ENCODE measurements at regions not wholly inside any gene's neighbourhood (a gene's known extent, or its start where the extent isn't known, plus 50 kb on each side); places are given as distances from the start of the nearest gene placed in this dataset.

DNA sequence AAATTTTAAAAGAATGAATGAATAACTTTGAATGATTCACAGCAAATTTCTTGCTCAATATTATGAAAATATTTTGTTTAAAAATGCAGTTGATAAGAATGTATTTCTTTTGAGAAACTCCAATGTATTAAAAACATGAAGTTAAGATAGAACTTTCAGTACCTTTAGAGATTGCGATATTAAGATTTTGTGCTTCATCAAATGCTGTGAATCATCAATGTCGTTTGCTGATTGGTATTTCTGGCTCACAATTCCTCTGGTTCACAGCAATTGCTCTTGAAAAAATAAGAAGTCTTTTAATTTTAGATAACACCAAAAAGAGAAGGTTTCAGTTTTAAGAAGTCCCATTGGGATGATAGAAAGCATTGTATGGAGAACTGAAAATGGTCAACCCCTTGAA, 228.7 kb downstream of the IKZF2 start:
- H3K27ac Mint-ChIP-seq (ENCODE audit: unreplicated experiment) = no peak overlapping the region
- ChIA-PET CTCF (no interaction called here), POLR2A (no interaction called here)
- no peaks in the 10 kb centered on the region for H3K27me3 Mint-ChIP-seq (ENCODE audit: insufficient read depth, unreplicated experiment)
- no TSS peak for BruUV-seq (replicated peaks)
- TF ChIP-seq, protein P1, sequence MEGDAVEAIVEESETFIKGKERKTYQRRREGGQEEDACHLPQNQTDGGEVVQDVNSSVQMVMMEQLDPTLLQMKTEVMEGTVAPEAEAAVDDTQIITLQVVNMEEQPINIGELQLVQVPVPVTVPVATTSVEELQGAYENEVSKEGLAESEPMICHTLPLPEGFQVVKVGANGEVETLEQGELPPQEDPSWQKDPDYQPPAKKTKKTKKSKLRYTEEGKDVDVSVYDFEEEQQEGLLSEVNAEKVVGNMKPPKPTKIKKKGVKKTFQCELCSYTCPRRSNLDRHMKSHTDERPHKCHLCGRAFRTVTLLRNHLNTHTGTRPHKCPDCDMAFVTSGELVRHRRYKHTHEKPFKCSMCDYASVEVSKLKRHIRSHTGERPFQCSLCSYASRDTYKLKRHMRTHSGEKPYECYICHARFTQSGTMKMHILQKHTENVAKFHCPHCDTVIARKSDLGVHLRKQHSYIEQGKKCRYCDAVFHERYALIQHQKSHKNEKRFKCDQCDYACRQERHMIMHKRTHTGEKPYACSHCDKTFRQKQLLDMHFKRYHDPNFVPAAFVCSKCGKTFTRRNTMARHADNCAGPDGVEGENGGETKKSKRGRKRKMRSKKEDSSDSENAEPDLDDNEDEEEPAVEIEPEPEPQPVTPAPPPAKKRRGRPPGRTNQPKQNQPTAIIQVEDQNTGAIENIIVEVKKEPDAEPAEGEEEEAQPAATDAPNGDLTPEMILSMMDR (IDR thresholded peaks at IDR 0.05; ENCODE audit: insufficient read depth in 1 of 2, low read depth in 1 of 2, low read length in 1 of 2, severe bottlenecking in 1 of 2, unreplicated experiment in 1 of 2) = no peak
- Histone ChIP-seq H3K9me3 (peaks cover 5% of the 10 kb centered on the region; the same call in 1 of the 2 replicates), H3K4me1 (peaks cover 15% of the 10 kb centered on the region), H3K4me3 (ENCODE audit: low read depth, low read length) (no peak overlapping the region), H3K27me3 (replicated peaks; ENCODE audit: control insufficient read depth, insufficient read depth, low read length) (no peaks in the 10 kb centered on the region), H3K36me3 (ENCODE audit: control insufficient read depth, insufficient read depth, low read length) (no peaks in the 10 kb centered on the region)
- H3K4me3 Mint-ChIP-seq (ENCODE audit: unreplicated experiment) = no peak overlapping the region
- no peak for DNase-seq
- no peaks in the 10 kb centered on the region for H3K36me3 Mint-ChIP-seq (ENCODE audit: insufficient read depth, unreplicated experiment)
- intact Hi-C loops (cut with micrococcal nuclease; ENCODE audit: unreplicated experiment) = no loop called here
- H3K9me3 Mint-ChIP-seq (ENCODE audit: unreplicated experiment) = peaks cover 9% of the 10 kb centered on the region
- peaks cover 9% of the 10 kb centered on the region for H3K4me1 Mint-ChIP-seq (ENCODE audit: low read depth, unreplicated experiment)

DNA sequence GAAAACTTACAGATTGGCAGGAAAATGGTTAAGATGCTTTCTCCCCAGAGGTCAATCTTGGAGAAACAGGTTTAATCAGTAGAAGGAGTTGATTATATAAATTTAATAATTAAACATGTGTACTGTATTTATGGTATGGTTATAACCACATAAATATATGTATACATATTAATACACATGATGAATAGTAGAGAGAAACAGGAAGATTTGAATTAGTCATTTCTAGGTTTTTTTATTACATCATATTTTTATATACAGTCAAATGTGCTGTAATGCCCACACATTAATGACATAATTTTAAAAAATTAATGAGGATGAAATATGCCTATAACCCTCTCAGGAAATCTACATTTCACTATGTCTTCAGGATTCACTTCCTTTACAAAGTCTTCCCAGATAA, 229.7 kb downstream of the IKZF2 start:
- Histone ChIP-seq H3K36me3 (ENCODE audit: control insufficient read depth, insufficient read depth, low read length) (no peaks in the 10 kb centered on the region), H3K4me1 (peaks cover 15% of the 10 kb centered on the region), H3K4me3 (ENCODE audit: low read depth, low read length) (no peak overlapping the region), H3K9me3 (peaks cover 5% of the 10 kb centered on the region; the same call in 1 of the 2 replicates), H3K27me3 (replicated peaks; ENCODE audit: control insufficient read depth, insufficient read depth, low read length) (no peaks in the 10 kb centered on the region)
- Mint-ChIP-seq H3K4me1 (ENCODE audit: low read depth, unreplicated experiment) (peaks cover 9% of the 10 kb centered on the region), H3K27ac (ENCODE audit: unreplicated experiment) (no peak overlapping the region), H3K36me3 (ENCODE audit: insufficient read depth, unreplicated experiment) (no peaks in the 10 kb centered on the region), H3K27me3 (ENCODE audit: insufficient read depth, unreplicated experiment) (no peaks in the 10 kb centered on the region), H3K9me3 (ENCODE audit: unreplicated experiment) (peaks cover 9% of the 10 kb centered on the region), H3K4me3 (ENCODE audit: unreplicated experiment) (no peak overlapping the region)
- BruUV-seq (replicated peaks) = no TSS peak
- TF ChIP-seq, protein P1 (IDR thresholded peaks at IDR 0.05; ENCODE audit: insufficient read depth in 1 of 2, low read depth in 1 of 2, low read length in 1 of 2, severe bottlenecking in 1 of 2, unreplicated experiment in 1 of 2) = no peak
- ChIA-PET POLR2A (no interaction called here), CTCF (no interaction called here)
- DNase-seq = no peak
- intact Hi-C loops (cut with micrococcal nuclease; ENCODE audit: unreplicated experiment) = no loop called here

DNA sequence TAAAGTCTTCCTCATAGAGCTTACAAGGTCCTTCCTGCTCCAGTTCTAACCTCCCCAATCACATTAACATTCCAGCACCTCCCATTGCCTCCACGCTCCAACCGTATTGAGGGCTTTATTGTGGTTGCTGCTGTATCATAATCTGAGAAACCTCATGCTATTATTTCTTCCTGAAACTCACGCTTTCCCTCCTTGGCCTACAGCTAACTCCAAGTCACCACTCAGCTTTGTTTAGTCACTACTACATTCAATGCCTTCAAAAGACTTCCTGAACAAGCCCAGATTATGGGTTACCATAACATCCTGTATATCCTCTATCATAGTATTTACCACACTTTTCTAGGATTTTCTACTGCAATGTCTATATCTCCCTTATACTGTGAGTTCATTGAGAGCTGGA, 230.4 kb downstream of the IKZF2 start:
- ChIA-PET CTCF (no interaction called here), POLR2A (no interaction called here)
- Mint-ChIP-seq H3K27ac (ENCODE audit: unreplicated experiment) (no peak overlapping the region), H3K9me3 (ENCODE audit: unreplicated experiment) (peaks cover 9% of the 10 kb centered on the region), H3K27me3 (ENCODE audit: insufficient read depth, unreplicated experiment) (no peaks in the 10 kb centered on the region), H3K36me3 (ENCODE audit: insufficient read depth, unreplicated experiment) (no peaks in the 10 kb centered on the region), H3K4me3 (ENCODE audit: unreplicated experiment) (no peak overlapping the region), H3K4me1 (ENCODE audit: low read depth, unreplicated experiment) (peaks cover 14% of the 10 kb centered on the region)
- H3K9me3 ChIP-seq = peaks cover 5% of the 10 kb centered on the region; the same call in 1 of the 2 replicates
- TF ChIP-seq, protein P1 (IDR thresholded peaks at IDR 0.05; ENCODE audit: insufficient read depth in 1 of 2, low read depth in 1 of 2, low read length in 1 of 2, severe bottlenecking in 1 of 2, unreplicated experiment in 1 of 2) = no peak
- DNase-seq = no peak
- no peaks in the 10 kb centered on the region for H3K36me3 ChIP-seq (ENCODE audit: control insufficient read depth, insufficient read depth, low read length)
- intact Hi-C loops (cut with micrococcal nuclease; ENCODE audit: unreplicated experiment) = no loop called here
- no peak overlapping the region for H3K4me3 ChIP-seq (ENCODE audit: low read depth, low read length)
- no TSS peak for BruUV-seq (replicated peaks)
- peaks cover 15% of the 10 kb centered on the region for H3K4me1 ChIP-seq
- no peaks in the 10 kb centered on the region for H3K27me3 ChIP-seq (replicated peaks; ENCODE audit: control insufficient read depth, insufficient read depth, low read length)

Data from Caco-2 (cell line).